ENCODE measurements at regions not wholly inside any gene's neighbourhood (a gene's known extent, or its start where the extent isn't known, plus 50 kb on each side); places are given as distances from the start of the nearest gene placed in this dataset.

DNA sequence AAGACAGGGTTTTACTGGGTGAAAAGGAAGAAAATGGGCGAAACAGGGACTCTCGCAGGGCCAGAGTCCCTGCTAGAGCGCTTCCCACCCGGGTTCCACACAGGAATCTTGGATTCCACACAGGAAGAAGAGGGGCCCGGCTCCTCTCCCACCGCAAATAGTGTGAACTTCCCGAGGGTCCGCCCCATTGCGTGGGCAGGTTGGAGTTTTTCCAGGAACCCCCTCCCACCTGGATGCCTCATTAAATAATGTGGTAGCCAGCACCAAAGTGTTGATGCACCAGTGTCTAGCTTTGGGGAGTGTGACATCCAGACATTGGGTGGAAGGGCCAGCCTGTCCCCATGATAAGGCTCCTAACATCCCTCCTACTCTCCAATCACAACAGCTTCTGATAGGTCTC, 330.3 kb upstream of the ZNF32 start:
- no peaks in the 10 kb centered on the region for H3K27me3 ChIP-seq (replicated peaks)
- in situ Hi-C loops (cut with HindIII; ENCODE audit: low pct_ligation_motif_present, low sequenced_read_pairs), result no loop called here
- no peak overlapping the region for H3K4me3 ChIP-seq (ENCODE audit: low read depth, low read length)
- TF ChIP-seq, protein P1, sequence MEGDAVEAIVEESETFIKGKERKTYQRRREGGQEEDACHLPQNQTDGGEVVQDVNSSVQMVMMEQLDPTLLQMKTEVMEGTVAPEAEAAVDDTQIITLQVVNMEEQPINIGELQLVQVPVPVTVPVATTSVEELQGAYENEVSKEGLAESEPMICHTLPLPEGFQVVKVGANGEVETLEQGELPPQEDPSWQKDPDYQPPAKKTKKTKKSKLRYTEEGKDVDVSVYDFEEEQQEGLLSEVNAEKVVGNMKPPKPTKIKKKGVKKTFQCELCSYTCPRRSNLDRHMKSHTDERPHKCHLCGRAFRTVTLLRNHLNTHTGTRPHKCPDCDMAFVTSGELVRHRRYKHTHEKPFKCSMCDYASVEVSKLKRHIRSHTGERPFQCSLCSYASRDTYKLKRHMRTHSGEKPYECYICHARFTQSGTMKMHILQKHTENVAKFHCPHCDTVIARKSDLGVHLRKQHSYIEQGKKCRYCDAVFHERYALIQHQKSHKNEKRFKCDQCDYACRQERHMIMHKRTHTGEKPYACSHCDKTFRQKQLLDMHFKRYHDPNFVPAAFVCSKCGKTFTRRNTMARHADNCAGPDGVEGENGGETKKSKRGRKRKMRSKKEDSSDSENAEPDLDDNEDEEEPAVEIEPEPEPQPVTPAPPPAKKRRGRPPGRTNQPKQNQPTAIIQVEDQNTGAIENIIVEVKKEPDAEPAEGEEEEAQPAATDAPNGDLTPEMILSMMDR (IDR thresholded peaks at IDR 0.05; ENCODE audit: low read depth, low read length, missing control alignments), result no peak
- no peaks in the 10 kb centered on the region for H3K36me3 ChIP-seq (replicated peaks)
- DNase-seq, result no peak
- H3K27ac ChIP-seq, result no peak overlapping the region

DNA sequence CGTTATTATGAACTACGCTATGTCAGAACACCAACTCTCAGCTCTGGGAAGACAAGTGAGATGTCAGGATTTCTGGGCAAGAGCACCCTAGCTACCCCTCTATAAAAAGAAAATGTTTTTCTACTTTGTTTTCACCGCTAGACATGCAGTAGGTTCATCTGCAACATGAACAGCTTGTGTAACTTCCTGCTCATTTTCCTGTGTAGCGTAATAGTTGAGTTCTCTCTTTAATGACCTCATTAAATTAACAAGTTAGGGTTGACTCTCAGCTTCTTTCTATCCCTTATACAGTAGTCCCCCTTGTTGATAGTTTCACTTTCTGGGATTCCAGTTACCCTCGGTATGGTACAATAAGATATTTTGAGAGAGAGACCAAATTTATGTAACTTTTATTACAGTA, 329.4 kb upstream of the ZNF32 start:
- in situ Hi-C loops (cut with HindIII; ENCODE audit: low pct_ligation_motif_present, low sequenced_read_pairs), result no loop called here

DNA sequence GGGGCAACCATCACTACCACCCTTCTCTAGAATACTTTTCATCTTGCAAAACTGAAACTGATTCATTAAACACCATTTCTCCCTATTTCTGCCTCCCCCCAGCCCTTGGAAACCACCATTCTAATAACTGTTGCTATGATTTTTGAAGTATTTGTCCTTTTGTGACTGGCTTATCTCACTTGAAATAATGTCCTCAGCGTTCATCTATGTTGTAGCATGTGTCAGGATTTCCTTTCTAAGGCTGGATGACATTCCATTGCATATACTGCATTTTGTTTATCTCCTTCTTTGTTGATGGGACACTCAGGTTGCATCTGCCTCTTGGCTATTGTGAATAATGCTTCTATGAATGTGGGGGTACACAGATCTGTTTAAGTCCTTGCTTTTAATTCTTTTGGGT, 327.6 kb upstream of the ZNF32 start:
- Histone ChIP-seq H3K27me3 (replicated peaks) (no peaks in the 10 kb centered on the region), H3K4me3 (ENCODE audit: low read depth, low read length) (no peak overlapping the region), H3K36me3 (replicated peaks) (no peaks in the 10 kb centered on the region), H3K27ac (no peak overlapping the region)
- no peak for DNase-seq
- in situ Hi-C loops (cut with HindIII; ENCODE audit: low pct_ligation_motif_present, low sequenced_read_pairs), result no loop called here
- TF ChIP-seq, protein P1 (IDR thresholded peaks at IDR 0.05; ENCODE audit: low read depth, low read length, missing control alignments), result no peak

More for the DNA sequence above, 329.4 kb upstream of the ZNF32 start:
- no peaks in the 10 kb centered on the region for H3K27me3 ChIP-seq (replicated peaks)
- no peaks in the 10 kb centered on the region for H3K36me3 ChIP-seq (replicated peaks)
- no peak overlapping the region for H3K4me3 ChIP-seq (ENCODE audit: low read depth, low read length)
- no peak for DNase-seq
- TF ChIP-seq, protein P1 (IDR thresholded peaks at IDR 0.05; ENCODE audit: low read depth, low read length, missing control alignments), result no peak
- H3K27ac ChIP-seq, result no peak overlapping the region

DNA sequence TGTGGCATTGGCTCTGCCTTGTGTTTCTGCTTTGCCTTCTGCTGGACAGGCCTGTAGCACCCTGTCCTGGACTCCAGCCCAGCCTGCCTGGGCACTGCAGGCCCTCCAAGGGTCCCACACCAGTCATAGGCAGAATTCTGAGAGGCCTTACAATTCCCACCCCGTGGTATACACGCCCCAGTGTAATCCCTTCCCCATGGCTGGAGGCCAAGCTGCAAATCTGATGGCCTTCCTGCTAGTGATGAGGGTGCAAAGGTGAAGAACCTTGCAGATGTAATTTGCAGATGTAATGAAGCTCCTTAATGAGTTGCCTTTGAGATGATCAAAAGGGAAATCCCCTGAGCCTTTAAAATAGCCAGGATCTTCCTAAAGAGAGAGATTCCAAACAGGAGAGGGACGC, 325.1 kb upstream of the ZNF32 start:
- DNase-seq, result no peak
- Histone ChIP-seq H3K4me3 (ENCODE audit: low read depth, low read length) (no peak overlapping the region), H3K27ac (no peak overlapping the region), H3K36me3 (replicated peaks) (no peaks in the 10 kb centered on the region), H3K27me3 (replicated peaks) (no peaks in the 10 kb centered on the region)
- TF ChIP-seq, protein P1 (IDR thresholded peaks at IDR 0.05; ENCODE audit: low read depth, low read length, missing control alignments), result no peak
- in situ Hi-C loops (cut with HindIII; ENCODE audit: low pct_ligation_motif_present, low sequenced_read_pairs), result no loop called here

DNA sequence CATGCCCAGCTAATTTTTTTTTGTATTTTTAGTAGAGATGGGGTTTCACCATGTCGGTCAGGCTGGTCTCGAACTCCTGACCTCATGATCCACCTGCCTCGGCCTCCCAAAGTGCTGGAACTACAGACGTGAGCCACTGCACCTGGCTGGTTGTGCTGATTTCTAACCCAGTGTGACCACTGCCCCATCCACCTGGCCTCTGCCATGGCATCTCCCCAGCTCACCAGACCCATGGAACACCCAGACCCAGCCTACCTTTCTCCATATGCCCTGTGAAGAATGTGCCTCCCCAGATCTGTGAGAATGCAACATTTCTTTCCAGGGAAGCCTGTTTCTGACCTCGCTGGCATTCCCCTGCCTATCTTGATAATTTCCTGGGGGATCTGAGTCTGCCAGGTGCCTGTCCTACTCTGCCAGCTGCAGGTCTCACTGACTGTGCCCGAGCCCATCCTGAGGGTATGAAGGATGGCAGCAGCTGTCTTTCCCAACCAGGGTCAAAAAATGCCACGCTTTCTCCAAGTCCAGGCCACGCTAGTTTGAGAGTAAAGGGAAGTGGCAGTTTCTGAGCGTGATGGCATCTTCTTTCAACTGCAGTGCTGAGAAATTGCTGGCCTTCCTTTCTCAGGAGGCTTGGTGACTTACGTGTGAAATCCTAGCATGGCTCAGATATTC, 324.4 kb upstream of the ZNF32 start:
- DNase-seq, result no peak
- Histone ChIP-seq H3K27me3 (replicated peaks) (no peaks in the 10 kb centered on the region), H3K27ac (no peak overlapping the region), H3K4me3 (ENCODE audit: low read depth, low read length) (no peak overlapping the region), H3K36me3 (replicated peaks) (no peaks in the 10 kb centered on the region)
- in situ Hi-C loops (cut with HindIII; ENCODE audit: low pct_ligation_motif_present, low sequenced_read_pairs), result no loop called here
- TF ChIP-seq, protein P1 (IDR thresholded peaks at IDR 0.05; ENCODE audit: low read depth, low read length, missing control alignments), result no peak

DNA sequence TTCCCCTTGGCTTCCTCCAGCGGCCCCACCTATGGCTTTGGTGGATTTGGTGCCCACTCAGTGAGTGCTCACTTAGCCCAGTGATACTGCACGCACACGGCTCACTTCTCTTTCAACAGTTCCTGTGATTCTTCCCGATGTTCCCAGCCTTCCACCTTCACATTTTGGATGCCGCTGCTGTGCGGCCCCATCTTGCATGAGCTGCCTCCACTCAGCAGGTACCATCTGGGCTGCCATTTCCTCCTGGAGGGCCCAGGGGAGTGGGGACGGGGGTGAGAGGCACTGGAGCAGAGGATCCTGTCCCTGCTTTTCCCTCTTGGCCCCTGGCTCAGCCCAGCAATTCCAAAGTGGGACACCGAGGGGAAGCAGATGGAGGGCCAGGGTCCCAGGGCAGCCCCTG, 323.3 kb upstream of the ZNF32 start:
- in situ Hi-C loops (cut with HindIII; ENCODE audit: low pct_ligation_motif_present, low sequenced_read_pairs), result no loop called here
- TF ChIP-seq, protein P1 (IDR thresholded peaks at IDR 0.05; ENCODE audit: low read depth, low read length, missing control alignments), result no peak
- Histone ChIP-seq H3K27me3 (replicated peaks) (no peaks in the 10 kb centered on the region), H3K27ac (no peak overlapping the region), H3K4me3 (ENCODE audit: low read depth, low read length) (no peak overlapping the region), H3K36me3 (replicated peaks) (no peaks in the 10 kb centered on the region)
- DNase-seq, result no peak

Data from brain microvascular endothelial cell (primary cell).